ENCODE measurements at regions not wholly inside any gene's neighbourhood (a gene's known extent, or its start where the extent isn't known, plus 50 kb on each side); places are given as distances from the start of the nearest gene placed in this dataset.

DNA sequence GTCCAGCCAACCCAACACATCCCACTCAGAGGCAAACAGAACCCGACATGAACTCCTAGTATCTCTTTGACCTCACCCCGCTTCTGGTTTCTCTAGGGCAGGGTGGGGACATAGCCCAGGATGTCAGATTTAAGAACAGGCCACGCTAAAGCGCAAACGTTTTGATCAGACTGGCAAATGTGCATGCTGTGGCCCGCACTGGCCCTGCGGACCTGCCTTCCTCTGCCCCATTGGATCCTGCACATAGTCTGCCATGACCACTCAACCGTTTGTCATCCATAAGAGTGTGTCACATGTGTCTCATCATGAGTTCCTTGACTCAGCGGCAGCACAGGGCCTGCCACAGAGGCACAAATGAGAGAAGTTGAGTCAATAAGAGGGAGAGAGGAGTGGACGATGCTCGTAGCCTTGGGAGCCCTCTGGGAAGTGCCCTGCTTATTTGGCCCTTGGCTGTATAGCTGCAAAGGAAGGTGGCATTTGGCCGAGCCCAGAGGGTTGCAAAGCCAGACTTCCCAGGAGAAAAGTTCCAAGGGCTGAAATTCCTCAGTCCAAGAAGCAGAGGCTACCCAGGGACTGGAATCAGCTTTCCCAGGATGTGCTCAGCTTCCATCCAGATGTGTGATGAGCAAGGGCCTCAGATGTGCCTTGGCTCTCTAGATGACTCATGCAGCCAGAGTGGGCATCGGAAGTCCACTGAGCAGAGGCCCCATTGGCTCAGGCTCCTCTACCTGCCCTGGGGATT is 55.5 kb upstream of the SLCO2A1 start:
- Histone ChIP-seq H3K36me3 (no peaks in the 10 kb centered on the region), H3K27me3 (replicated peaks in 1 of 7) (no peaks in the 10 kb centered on the region), H3K4me1 (no peaks in the 10 kb centered on the region), H3K4me3 (no peak overlapping the region), H3K27ac (no peak overlapping the region), H3K9me3 (peaks cover 0 to 21% (median 11%) of the 10 kb centered on the region in 8 donors)
- TF ChIP-seq POLR2A (IDR thresholded peaks at IDR 0.05) (no peak), POLR2AphosphoS5 (IDR thresholded peaks at IDR 0.05) (no peak)
- TF ChIP-seq, protein P1, sequence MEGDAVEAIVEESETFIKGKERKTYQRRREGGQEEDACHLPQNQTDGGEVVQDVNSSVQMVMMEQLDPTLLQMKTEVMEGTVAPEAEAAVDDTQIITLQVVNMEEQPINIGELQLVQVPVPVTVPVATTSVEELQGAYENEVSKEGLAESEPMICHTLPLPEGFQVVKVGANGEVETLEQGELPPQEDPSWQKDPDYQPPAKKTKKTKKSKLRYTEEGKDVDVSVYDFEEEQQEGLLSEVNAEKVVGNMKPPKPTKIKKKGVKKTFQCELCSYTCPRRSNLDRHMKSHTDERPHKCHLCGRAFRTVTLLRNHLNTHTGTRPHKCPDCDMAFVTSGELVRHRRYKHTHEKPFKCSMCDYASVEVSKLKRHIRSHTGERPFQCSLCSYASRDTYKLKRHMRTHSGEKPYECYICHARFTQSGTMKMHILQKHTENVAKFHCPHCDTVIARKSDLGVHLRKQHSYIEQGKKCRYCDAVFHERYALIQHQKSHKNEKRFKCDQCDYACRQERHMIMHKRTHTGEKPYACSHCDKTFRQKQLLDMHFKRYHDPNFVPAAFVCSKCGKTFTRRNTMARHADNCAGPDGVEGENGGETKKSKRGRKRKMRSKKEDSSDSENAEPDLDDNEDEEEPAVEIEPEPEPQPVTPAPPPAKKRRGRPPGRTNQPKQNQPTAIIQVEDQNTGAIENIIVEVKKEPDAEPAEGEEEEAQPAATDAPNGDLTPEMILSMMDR (IDR thresholded peaks at IDR 0.05 in 8 of 11, conservative IDR thresholded peaks at IDR 0.05 in 3 of 11), result no peak
- peak; percentile 33 for DNase-seq
- 88 to 94% (median 91%) methylated on average over 12 to 13 of the region's 13 CpGs for WGBS, 5 donors
- intact Hi-C loops (cut with DNase I; ENCODE audit: low total_unique reads), result no loop called here

DNA sequence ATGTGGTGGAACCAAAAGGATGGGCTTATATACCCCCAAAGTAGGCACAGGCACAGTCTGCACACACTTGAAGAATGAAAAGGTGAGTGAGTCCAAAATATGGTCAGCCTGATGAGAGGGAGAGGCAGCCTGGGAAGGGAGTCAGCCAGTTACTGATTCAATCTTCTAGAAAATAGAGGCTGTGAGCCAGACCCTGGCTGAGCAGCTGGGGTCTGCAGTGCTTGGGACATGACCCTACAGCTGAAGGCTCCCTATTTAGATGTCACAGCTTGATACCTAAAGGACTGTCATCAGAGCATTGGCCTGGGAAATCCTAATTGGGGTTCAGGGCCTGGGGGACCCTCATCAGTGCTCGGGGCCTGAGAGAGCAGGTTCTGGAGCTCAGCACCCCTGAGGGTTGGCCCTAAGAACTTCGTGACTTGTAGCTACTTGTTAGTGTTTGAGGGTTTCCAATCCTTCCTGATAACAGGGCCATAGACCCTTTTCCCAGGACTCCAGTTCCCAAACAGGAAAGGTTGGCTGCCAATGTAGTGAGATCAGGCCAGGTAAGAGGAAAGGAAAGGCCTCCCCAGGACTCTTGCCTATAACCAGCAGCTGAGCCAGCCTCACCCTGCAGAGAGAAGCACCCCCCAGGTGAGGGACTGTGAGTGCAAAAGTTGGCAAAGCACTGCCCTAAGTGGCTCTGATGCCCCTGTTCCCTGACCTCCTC is 54.7 kb upstream of the SLCO2A1 start:
- TF ChIP-seq, protein P1 (IDR thresholded peaks at IDR 0.05 in 8 of 11, conservative IDR thresholded peaks at IDR 0.05 in 3 of 11), result no peak
- TF ChIP-seq POLR2A (IDR thresholded peaks at IDR 0.05), result no peak
- TF ChIP-seq POLR2AphosphoS5 (IDR thresholded peaks at IDR 0.05), result no peak
- Histone ChIP-seq H3K9me3 (peaks cover 0 to 23% (median 11%) of the 10 kb centered on the region in 8 donors), H3K27me3 (replicated peaks in 1 of 7) (no peaks in the 10 kb centered on the region), H3K27ac (no peak overlapping the region), H3K36me3 (no peaks in the 10 kb centered on the region), H3K4me1 (no peaks in the 10 kb centered on the region), H3K4me3 (no peak overlapping the region)
- DNase-seq, result peak; percentile 54
- 73 to 86% (median 81%) methylated on average over 2 of the region's 2 CpGs for WGBS, 5 donors
- intact Hi-C loops (cut with DNase I; ENCODE audit: low total_unique reads), result no loop called here

DNA sequence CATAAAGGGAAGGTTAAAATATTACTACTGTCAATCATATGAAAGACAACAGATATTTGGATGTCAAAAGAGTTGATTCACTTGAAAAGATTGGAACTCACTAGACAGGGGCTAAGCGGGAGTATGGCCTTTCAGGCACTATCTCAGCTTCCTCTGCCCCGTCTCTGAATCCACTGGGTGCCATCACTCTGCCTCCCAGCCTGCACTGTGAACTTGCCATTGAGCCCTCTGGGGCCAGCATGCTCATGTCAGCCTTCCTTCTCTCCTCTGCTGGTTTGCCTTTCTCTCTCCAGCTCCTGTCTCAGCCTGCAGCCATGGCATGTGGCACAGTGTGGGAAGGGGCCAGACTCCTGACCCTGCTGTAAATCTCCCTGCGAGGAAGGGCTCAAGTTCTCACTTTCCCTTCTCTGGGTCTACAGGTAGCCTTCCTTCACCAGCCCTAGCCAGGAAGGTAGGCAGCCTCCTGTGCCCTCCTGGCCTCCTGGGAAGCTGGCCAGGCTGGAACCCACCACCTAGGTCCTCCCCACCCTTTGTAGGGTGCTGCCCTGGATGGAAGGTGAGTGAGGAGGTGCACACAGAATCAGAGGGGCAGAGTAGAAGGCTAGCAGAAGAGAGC is 54.0 kb upstream of the SLCO2A1 start:
- TF ChIP-seq POLR2A (IDR thresholded peaks at IDR 0.05), result no peak
- TF ChIP-seq POLR2AphosphoS5 (IDR thresholded peaks at IDR 0.05), result no peak
- TF ChIP-seq, protein P1 (IDR thresholded peaks at IDR 0.05 in 8 of 11, conservative IDR thresholded peaks at IDR 0.05 in 3 of 11), result no peak
- peaks cover 0 to 23% (median 11%) of the 10 kb centered on the region in 8 donors for H3K9me3 ChIP-seq
- H3K4me3 ChIP-seq, result no peak overlapping the region
- H3K27ac ChIP-seq, result no peak overlapping the region
- no peaks in the 10 kb centered on the region for H3K4me1 ChIP-seq
- peak; percentile 55 for DNase-seq
- no peaks in the 10 kb centered on the region for H3K27me3 ChIP-seq (replicated peaks in 1 of 7)
- 68 to 94% (median 85%) methylated on average over 3 of the region's 3 CpGs for WGBS, 5 donors
- H3K36me3 ChIP-seq, result no peaks in the 10 kb centered on the region
- intact Hi-C loops (cut with DNase I; ENCODE audit: low total_unique reads), result no loop called here

DNA sequence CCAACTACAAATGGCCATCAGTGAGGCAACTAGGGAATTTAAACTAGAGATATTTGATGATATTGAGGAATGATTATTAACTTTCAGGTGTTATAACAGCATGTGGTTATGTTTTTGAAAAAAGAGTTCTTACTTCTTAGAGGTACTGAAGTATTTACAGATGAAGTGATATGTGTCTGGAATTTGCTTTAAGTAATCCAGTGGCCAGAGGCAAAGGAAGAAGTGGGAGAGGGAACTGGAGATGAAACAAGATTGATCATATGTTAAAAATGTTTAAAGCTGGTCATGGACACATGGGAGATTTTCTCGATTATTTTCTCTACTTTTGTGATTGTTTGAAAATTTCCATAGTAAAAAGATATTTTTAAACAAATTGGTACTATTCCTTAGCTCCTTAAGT is 53.3 kb upstream of the SLCO2A1 start:
- intact Hi-C loops (cut with DNase I; ENCODE audit: low total_unique reads), result no loop called here
- Histone ChIP-seq H3K36me3 (no peaks in the 10 kb centered on the region), H3K4me1 (no peaks in the 10 kb centered on the region), H3K27me3 (replicated peaks in 1 of 7) (no peaks in the 10 kb centered on the region), H3K4me3 (no peak overlapping the region), H3K9me3 (peaks cover 0 to 18% (median 10%) of the 10 kb centered on the region in 8 donors), H3K27ac (no peak overlapping the region)
- WGBS, 5 donors, result 78 to 93% (median 85%) methylated on average over 1 of the region's 1 CpG
- TF ChIP-seq POLR2A (IDR thresholded peaks at IDR 0.05) (no peak), POLR2AphosphoS5 (IDR thresholded peaks at IDR 0.05) (no peak)
- TF ChIP-seq, protein P1 (IDR thresholded peaks at IDR 0.05 in 8 of 11, conservative IDR thresholded peaks at IDR 0.05 in 3 of 11), result no peak
- no peak for DNase-seq
